Testis (tissue), 2 donors: ENCODE measurements at regions not wholly inside any gene's neighbourhood (a gene's known extent, or its start where the extent isn't known, plus 50 kb on each side); places are given as distances from the start of the nearest gene placed in this dataset.

Source experiments
- CTCF ChIP-seq, 3 experiments: fragments of 450-650 bp in 2 of 3; fragments of 200-600 bp in 1 of 3; sonication (generic) in 1 of 3; IDR thresholded peaks; one replicate each; pipeline ENCODE4 v1.5.1; 2016 to 2019; ENCODE audit warnings: antibody characterized with exemption in 3 of 3, mild to moderate bottlenecking in 2 of 3, moderate library complexity in 1 of 3
- POLR2A ChIP-seq: fragments of 450-650 bp; IDR thresholded peaks from one replicate; pipeline ENCODE4 v1.6.1; 2017; ENCODE audit warnings: antibody characterized with exemption, mild to moderate bottlenecking, moderate library complexity

- TF ChIP-seq CTCF (IDR thresholded peaks at IDR 0.05) (no peak), POLR2A (no peak)
Measured at GRCh38 chr4:27930976-27931375, 1070.3 kb downstream of the STIM2 start.
